ENCODE measurements at regions not wholly inside any gene's neighbourhood (a gene's known extent, or its start where the extent isn't known, plus 50 kb on each side); places are given as distances from the start of the nearest gene placed in this dataset.
"Not testable (repeated sequence)": the region's sequence is repeated elsewhere in the genome, so short reads cannot be mapped to it uniquely, and the experiment has no call there.

- no peak for DNase-seq
Measured at GRCh38 chr11:129639300-129639699, 176.3 kb upstream of the TMEM45B start.

GRCh38 chr11:129640671-129641070, 175.0 kb upstream of the TMEM45B start:
- DNase-seq = no peak

DNA sequence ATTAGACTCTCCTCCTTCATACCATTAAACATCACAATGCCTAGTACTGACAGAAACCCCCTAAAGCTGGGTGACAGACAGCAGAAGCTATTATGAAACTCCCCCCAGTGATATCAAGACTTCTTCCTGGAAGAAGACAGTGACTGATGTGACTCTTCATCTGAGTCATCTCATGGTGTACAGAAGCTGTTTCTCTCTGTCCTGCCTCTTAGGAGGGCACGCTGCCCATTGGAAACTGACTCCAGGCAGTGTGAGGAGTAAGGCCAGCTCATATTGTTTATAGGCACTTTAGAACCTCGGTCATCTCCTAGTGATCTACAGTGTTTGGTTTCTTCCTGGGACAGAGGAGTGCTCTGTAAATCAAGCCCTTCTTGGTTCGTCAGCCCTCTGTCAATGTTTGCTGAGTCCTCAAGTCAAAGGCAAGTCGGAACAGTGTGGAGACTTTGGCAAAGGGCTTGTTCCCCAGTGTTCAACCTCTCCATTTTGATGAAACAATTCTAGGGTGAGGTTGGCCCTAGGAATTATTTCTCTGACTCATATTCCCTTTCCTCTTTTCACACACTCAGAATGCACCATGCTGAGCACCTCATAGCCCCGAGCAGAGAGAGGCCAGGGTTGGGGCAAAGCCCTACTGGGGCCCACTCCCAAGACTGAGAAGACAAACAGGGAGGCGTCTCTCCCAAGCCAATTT, 172.5 kb upstream of the TMEM45B start:
- DNase-seq = no peak

GRCh38 chr11:129644326-129644725, 171.3 kb upstream of the TMEM45B start:
- no peak for DNase-seq

DNA sequence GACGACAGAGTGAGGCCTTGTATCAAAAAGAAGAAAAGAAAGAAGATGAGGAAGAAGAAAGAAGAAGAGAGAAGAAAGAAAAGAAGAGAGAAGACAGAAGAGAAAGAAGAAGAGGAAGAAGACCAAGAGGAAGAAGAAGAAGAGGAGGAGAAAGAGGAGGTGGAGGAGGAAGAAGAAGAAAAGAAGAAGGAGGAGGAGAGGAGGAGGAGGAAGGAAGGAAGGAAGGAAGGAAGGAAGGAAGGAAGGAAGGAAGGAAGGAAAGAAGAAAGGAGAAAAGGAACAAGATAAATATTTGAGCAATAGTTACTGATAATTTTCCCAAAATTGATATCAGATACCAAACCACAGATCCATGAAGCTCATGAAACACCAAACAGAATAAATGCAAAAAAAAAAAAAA, 169.7 kb upstream of the TMEM45B start:
- no peak for DNase-seq

DNA sequence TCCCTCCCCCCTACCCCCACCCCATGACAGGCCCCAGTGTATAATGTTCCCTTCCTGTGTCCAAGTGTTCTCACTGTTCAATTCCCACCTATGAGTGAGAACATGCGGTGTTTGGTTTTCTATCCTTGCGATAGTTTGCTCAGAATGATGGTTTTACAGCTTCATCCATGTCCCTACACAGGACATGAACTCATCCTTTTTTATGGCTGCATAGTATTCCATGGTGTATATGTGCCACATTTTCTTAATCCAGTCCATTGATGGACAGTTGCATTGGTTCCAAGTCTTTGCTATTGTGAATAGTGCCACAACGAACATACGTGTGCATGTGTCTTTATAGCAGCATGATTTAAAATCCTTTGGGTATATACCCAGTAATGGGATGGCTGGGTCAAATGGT, 165.6 kb upstream of the TMEM45B start:
- not testable (repeated sequence) for DNase-seq

DNA sequence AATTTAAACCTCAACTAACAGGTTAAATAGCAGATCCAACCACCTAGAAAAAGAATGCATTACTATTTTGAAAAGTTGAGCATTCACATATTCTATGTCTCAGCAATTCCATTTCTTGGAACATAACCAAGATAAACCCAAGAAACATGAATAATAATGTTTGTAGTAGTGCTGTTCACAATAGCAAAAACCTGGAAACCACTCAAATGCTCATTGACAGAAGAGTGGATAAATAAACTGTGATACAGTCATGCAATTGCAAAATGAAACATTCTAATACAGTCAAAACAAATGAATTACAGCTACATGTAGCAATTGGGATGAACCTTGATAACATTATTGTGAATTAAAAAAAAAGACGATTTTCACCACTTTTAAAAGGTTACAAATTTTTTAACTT, 162.8 kb upstream of the TMEM45B start:
- DNase-seq = no peak

DNA sequence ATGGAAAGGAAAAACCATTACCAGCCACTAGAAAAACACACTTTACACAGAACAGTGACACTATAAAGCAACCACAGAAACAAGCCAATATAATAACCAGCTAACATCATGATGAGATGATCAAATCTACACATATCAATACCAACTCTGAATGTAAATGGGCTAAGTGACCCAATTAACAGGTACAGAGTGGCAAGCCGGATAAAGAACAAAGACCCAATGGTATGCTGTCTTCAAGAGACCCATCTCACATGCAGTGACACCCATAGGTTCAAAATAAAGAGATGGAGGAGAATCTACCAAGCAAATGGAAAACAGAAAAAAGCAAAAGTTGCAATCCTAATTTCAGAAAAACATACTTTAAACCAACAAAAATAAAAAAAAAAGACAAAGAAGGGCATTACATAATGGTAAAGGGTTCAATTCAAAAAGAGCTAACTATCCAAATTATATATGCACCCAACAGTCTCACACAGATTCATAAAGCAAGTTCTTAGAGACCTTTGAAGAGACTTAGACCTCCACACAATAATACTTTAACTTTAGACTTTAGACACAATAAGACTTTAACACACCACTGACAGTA, 160.3 kb upstream of the TMEM45B start:
- DNase-seq = no peak

DNA sequence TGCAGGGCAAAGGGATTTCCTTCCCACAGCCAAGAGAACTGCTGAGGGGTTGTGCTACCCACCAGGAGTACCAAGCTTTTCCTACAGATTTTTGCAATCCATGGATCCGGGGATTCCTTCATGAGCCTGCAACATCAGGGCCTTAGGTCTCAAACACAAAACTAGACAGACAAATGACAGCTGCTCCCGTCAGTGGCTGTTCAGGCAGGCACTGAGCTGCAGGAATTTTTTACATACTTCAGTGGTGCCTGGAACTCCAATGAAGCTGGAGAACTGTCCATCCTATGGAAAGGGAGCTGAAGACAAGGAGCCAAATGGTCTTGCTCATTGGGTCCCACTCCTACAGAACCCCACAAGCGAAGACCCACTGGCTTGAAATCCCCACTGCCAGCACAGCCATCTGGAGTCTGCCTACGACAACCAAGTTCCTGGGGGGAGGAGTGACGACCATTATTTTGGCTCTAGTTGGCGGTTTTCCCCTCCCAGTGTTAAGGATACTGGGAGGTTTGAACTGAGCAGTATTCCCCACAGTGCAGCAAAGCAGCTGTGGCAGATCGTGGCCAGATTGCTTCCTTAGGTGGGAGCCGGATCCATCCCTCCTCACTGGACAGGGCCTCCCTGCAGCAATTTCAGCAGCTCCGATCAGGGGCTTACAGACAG, 157.7 kb upstream of the TMEM45B start:
- no peak for DNase-seq

GRCh38 chr11:129658526-129658867, 157.2 kb upstream of the TMEM45B start:
- no peak for DNase-seq

DNA sequence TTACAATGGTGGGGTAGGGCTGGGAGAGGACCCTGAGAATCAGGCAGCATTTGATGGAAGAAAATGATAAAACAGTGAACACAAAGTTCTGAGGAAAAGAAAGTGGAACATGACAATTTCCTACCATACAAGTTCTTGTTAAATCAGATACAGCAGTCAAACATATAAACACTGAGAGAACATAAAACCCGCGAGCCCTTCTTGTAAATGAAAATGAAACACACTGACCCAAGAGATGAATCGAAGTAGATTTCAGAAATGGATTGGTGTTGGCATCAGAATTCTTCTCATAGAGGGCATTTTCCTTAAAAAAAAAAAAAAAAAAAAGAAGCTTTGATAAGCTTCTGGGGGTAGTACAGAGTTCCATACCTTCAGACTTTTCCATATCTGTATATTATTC, 134.7 kb upstream of the TMEM45B start:
- DNase-seq = no peak

DNA sequence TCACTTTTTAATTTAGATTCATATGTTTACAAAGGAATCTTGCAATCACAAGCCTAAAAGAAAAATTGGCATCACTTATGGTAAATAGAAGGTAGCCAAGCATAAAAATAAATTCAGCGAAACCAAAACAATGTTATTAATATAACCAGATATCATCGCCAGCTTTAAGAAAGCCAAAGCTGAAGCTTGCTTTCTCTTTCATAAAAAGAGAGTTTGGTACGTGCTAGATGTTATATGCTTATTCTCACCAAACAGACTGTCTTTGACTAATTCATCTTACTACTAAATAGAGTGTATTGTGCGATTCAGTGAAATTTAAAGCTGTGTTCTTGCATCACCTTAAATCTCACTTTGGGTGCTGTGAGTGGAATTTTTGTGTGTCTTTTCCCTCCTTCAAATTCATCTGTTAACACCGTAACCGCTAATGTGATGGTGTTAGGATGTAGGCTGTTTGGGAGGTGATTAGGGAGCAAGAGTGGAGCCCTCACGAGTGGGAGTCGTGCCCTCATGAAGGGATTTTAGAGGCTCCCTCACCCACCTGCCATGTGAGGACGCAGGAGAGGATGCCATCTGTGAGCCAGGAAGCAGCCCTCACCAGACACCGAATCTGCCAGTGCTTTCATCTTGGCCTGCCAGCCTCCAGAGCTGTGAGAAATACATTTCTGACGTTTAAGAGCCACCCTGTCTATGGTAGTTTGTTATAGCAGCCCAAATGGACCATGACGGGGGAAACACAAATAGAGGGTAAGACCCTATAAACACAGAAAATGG, 134.1 kb upstream of the TMEM45B start:
- no peak for DNase-seq

- DNase-seq = no peak
Measured at GRCh38 chr11:129686269-129686668, 129.4 kb upstream of the TMEM45B start.

DNA sequence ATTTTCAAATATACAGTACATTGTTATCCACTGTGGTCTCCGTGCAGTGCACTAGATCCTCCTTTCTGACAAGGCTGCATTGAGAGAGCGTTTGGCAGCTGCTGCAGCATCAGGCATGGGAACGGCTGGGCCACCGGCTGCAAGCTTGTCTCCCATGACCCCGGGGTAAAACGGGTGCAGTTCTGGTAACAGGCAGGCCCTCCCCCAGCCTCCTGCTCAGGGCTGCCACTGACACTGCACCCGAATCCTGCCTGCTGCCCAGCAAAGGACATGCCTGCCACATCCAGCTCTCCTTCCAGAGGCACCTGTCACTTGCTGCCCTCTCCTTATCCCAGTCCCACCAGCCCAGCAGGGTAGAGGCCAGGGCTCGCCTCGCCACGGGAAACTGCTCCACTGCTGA, 124.5 kb upstream of the TMEM45B start:
- DNase-seq = no peak

DNA sequence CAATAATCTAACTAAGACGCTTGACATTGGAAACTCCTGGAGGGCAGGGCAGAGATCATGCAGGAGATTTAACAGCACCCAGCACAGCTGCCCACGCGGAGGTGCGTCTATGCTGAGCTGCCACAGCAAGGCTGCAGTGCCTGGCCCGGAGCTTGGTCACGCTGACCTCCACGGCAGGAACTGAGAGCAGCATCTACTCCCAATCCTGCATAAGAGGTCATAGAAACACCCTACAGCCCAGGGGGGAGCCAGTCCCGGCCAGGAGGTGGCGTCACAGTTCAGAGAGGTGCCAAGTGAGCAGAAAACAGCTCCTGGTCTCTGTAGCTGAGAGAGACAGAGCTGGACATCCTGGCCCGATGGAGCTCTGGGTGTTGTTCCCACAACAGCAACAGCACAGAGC, 121.1 kb upstream of the TMEM45B start:
- DNase-seq = no peak

GRCh38 chr11:129694966-129695365, 120.7 kb upstream of the TMEM45B start:
- no peak for DNase-seq

GRCh38 chr11:129695571-129696308, 119.9 kb upstream of the TMEM45B start:
- peak; percentile 49 for DNase-seq

DNA sequence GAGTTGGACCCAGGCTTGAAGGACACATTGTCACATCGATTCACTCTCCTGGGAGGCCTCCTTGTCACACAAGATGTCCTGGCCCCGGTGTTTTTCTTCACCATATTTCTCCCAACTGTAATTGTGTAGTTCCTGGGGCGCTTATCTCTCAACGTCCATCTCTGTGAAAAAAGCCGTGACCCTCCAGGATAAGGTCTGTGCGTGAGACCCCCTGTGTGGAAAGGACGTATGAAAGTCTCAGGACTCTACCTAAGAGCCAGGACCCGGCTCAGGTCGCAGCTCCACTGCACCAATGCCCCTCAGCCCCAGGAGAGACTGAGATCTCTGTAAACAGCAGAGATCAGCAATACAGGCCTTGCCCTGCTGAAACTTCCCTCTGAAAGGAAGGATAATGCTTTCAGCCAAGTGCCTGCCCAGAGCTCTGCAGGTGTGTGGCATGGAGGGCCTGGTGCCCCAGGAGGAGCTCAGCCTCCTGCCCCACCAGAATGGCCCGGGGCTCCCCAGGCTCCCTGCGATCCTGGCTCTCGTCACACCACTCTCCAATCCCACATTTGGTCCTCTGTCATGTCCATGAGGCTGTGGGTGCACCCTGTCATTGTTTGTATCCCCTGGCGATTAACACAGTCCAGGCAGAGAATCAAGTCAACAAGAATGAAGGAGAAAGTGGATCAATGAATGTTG, 119.2 kb upstream of the TMEM45B start:
- DNase-seq = no peak

DNA sequence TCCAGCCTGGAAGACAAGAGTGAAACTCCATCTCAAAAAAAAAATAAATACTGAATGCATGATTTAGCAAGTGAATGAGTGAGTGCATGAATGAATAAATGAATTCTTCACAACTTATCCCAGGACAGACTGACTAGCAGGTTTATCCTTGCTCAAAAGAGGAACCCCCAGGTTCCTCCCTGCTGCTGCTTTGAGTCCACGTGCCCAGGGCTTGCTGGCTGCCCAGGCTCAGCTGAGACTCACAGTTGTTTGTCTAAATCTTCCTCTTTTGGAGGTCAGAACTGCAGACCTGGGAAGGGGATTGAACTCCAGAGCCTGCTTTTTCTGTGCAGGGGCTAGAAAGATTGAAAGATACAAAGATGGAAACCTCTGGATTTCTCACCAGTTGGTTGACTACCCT, 117.4 kb upstream of the TMEM45B start:
- no peak for DNase-seq

- no peak for DNase-seq
Measured at GRCh38 chr11:129699711-129700304, 115.8 kb upstream of the TMEM45B start.

DNA sequence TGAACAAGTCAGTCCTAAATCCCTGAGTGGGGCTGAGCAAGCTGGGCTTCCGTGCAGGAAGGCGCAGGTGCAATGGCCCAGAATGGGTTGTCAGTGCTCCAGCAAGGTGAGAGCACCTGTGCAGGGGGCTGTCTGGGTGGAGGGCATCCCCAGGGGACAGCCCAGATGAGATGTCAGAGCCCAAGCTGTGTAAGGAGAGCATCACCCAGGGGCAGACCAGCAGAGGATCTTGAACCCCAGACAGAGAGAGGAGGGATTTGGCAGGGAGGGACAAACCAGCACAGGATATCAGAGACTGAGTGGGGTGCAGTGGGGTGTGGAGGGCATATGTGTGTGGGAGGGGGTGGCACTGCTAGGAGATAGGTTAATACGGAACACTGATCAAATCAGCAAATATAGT, 114.9 kb upstream of the TMEM45B start:
- DNase-seq = no peak

DNA sequence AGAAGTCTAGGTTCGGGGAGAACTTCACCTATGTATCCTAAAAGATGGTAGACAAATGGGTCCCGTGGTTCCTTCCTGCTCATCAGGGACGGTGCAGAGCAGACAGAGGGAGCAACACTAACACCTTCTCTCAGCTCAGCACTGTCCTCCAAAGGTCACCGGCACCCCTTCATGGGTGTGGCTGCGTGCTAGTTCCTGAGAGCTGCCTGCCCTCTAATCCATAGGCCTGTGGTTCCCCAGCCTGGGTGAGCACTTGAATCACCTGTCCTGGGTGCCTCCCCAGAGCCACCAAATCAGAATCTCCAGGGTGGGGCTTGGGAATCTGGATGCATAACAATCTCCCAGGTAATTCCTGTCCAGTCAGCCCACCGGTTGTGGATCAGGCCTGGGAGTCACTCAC, 113.9 kb upstream of the TMEM45B start:
- DNase-seq = no peak
